PC-9 (cell line): ENCODE measurements at regions not wholly inside any gene's neighbourhood (a gene's known extent, or its start where the extent isn't known, plus 50 kb on each side); places are given as distances from the start of the nearest gene placed in this dataset.

Experiments
- BruUV-seq: library from RNA; stranded (reverse); fragments of 400-500 nt; replicated peaks from 2 replicates; lab custom pipeline; 2021; lab: Mats Ljungman, UMichigan
- CTCF ChIA-PET: fragments of 300-600 bp; sonication (Branson Sonifier 250); formaldehyde crosslinking; loops from one replicate; lab custom pipeline; 2022; ENCODE audit warnings: antibody characterized with exemption; lab: Charles Lee
- POLR2A ChIA-PET: fragments of 300-600 bp; sonication (Branson Sonifier 250); formaldehyde crosslinking; loops from one replicate; lab custom pipeline; 2022; ENCODE audit warnings: antibody characterized with exemption; ENCODE audit not compliant: unreplicated experiment; lab: Charles Lee
- DNase-seq, 2 experiments: peaks; one replicate each; pipeline versions ENCODE4 v3.0.0 to v3.0.0-alpha.2; 2015 to 2022; ENCODE audit warnings: mixed read lengths in 1 of 2
- H2AFZ ChIP-seq: fragments of 200-600 bp; sonication (generic); 2 replicates; pipeline ENCODE4 v1.8.1; 2017; ENCODE audit warnings: antibody characterized with exemption
- H3F3A ChIP-seq: fragments of 200-600 bp; sonication (generic); 2 replicates; pipeline ENCODE4 v1.8.1; 2017; ENCODE audit warnings: antibody characterized with exemption, mild to moderate bottlenecking, low read depth; ENCODE audit not compliant: insufficient read depth
- H3K27ac ChIP-seq: fragments of 200-600 bp; sonication (generic); 2 replicates; pipeline ENCODE4 v1.6.1; 2016; ENCODE audit warnings: mixed run types
- H3K27me3 ChIP-seq: fragments of 200-600 bp; sonication (generic); 2 replicates; pipeline ENCODE4 v1.6.1; 2016; ENCODE audit warnings: low read depth, mixed run types; ENCODE audit not compliant: insufficient read depth
- H3K36me3 ChIP-seq: fragments of 200-600 bp; sonication (generic); 2 replicates; pipeline ENCODE4 v1.6.1; 2016; ENCODE audit warnings: low read depth, mixed run types
- H3K4me1 ChIP-seq: fragments of 200-600 bp; sonication (generic); replicated peaks from 2 replicates; pipeline ENCODE4 v1.6.1; 2016; ENCODE audit warnings: mixed run types; ENCODE audit not compliant: insufficient read depth
- H3K4me2 ChIP-seq: fragments of 200-600 bp; sonication (generic); 2 replicates; pipeline ENCODE4 v1.6.1; 2017; ENCODE audit warnings: mixed run types
- H3K4me3 ChIP-seq: fragments of 200-600 bp; sonication (generic); 2 replicates; pipeline ENCODE4 v1.6.1; 2016; ENCODE audit warnings: mixed run types
- H3K79me2 ChIP-seq: fragments of 200-600 bp; sonication (generic); 2 replicates; pipeline ENCODE4 v1.6.1; 2017; ENCODE audit warnings: low read depth, mixed run types
- H3K9me2 ChIP-seq: fragments of 200-600 bp; sonication (generic); 2 replicates; pipeline ENCODE4 v1.8.1; 2017; ENCODE audit warnings: mild to moderate bottlenecking; ENCODE audit not compliant: insufficient read depth
- H3K9me3 ChIP-seq: fragments of 200-600 bp; sonication (generic); 2 replicates; pipeline ENCODE4 v1.8.1; 2016; ENCODE audit warnings: low read depth; ENCODE audit not compliant: insufficient read depth
- H4K20me1 ChIP-seq: fragments of 200-600 bp; sonication (generic); 2 replicates; pipeline ENCODE4 v1.8.1; 2017; ENCODE audit not compliant: insufficient read depth
- CTCF ChIP-seq: fragments of 200-600 bp; sonication (generic); conservative IDR thresholded peaks from 2 replicates; pipeline ENCODE4 v1.6.1; 2017; ENCODE audit warnings: mixed run types, antibody characterized with exemption, mild to moderate bottlenecking, moderate library complexity
- EZH2 ChIP-seq: fragments of 200-600 bp; sonication (generic); IDR thresholded peaks from 2 replicates; pipeline ENCODE4 v1.8.0; 2017; ENCODE audit warnings: antibody characterized with exemption, low read depth
- intact Hi-C: fragments of 100-400 bp; cut with micrococcal nuclease; formaldehyde crosslinking; loops from one replicate; pipeline ENCODE4 v1.10.0; 2022; ENCODE audit not compliant: unreplicated experiment

DNA sequence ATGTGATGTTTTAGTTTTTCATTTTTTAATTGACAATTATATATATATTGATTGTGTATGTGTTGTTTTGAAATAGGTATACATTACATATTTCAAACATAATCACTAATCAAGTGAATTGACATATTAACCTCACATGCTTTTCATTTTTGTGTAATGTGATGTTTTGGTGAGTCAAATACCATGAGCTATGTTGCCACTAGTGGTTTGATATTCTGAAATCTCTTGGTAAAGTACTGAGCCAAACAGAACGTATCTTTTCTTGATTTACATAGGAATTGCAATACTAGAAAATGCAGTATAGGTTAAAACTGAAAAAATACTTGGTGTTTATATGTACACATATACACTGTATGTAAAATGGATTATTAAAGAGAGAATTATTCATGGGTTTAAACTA lies 65.2 kb upstream of the SIAH1 start:
- intact Hi-C loops: no loop called here
- no TSS peak for BruUV-seq
- H3F3A ChIP-seq: no peaks in the 10 kb centered on the region; the same call in 1 of the 2 replicates
- no peaks in the 10 kb centered on the region for H3K36me3 ChIP-seq
- H3K4me2 ChIP-seq: no peak overlapping the region
- H3K79me2 ChIP-seq: no peaks in the 10 kb centered on the region
- no peak overlapping the region for H3K4me3 ChIP-seq
- no peak for DNase-seq
- CTCF ChIA-PET: no interaction called here
- POLR2A ChIA-PET: no interaction called here
- no peak overlapping the region for H2AFZ ChIP-seq
- TF ChIP-seq CTCF (no peak), EZH2 (no peak)
- H3K9me3 ChIP-seq: no peaks in the 10 kb centered on the region
- no peaks in the 10 kb centered on the region for H3K9me2 ChIP-seq
- no peak overlapping the region for H3K27ac ChIP-seq
- peaks cover 4% of the 10 kb centered on the region for H3K4me1 ChIP-seq
- H3K27me3 ChIP-seq: no peaks in the 10 kb centered on the region
- H4K20me1 ChIP-seq: no peaks in the 10 kb centered on the region

GRCh38 chr16:48448841-48449481 lies 63.7 kb upstream of the SIAH1 start:
- ChIA-PET POLR2A (no interaction called here), CTCF (no interaction called here)
- Histone ChIP-seq H3K4me1 (peaks cover 18% of the 10 kb centered on the region), H2AFZ (no peak overlapping the region), H3K27ac (no peak overlapping the region), H3K9me3 (no peaks in the 10 kb centered on the region), H3K36me3 (no peaks in the 10 kb centered on the region), H4K20me1 (no peaks in the 10 kb centered on the region), H3K79me2 (no peaks in the 10 kb centered on the region), H3F3A (peaks cover 7% of the 10 kb centered on the region; the same call in 1 of the 2 replicates), H3K4me3 (no peak overlapping the region), H3K27me3 (no peaks in the 10 kb centered on the region), H3K9me2 (no peaks in the 10 kb centered on the region), H3K4me2 (no peak overlapping the region)
- TF ChIP-seq CTCF (no peak), EZH2 (no peak)
- no peak for DNase-seq
- intact Hi-C loops: no loop called here
- no TSS peak for BruUV-seq

- Histone ChIP-seq H3F3A (peaks cover 7% of the 10 kb centered on the region; the same call in 1 of the 2 replicates), H3K27ac (no peak overlapping the region), H3K36me3 (no peaks in the 10 kb centered on the region), H3K9me2 (no peaks in the 10 kb centered on the region), H3K27me3 (no peaks in the 10 kb centered on the region), H4K20me1 (no peaks in the 10 kb centered on the region), H3K79me2 (no peaks in the 10 kb centered on the region), H3K4me3 (no peak overlapping the region), H3K4me2 (no peak overlapping the region), H3K9me3 (no peaks in the 10 kb centered on the region), H2AFZ (no peak overlapping the region), H3K4me1 (peaks cover 18% of the 10 kb centered on the region)
- no TSS peak for BruUV-seq
- DNase-seq: no peak
- intact Hi-C loops: no loop called here
- ChIA-PET POLR2A (interaction anchor here (0.5 to 0.6 kb wide), 2 partner anchors 64 to 1562 kb away, joined by 4 to 7 read pairs; no protein-coding TSS in a partner anchor), CTCF (no interaction called here)
- TF ChIP-seq EZH2: no peak
- no peak for TF ChIP-seq CTCF
These were observed 62.8 kb upstream of the SIAH1 start for GRCh38 chr16:48447940-48448536.
